Epithelial cell of proximal tubule (primary cell): ENCODE measurements at regions not wholly inside any gene's neighbourhood (a gene's known extent, or its start where the extent isn't known, plus 50 kb on each side); places are given as distances from the start of the nearest gene placed in this dataset.

Experiments
- DNase-seq: peaks from one replicate; pipeline ENCODE4 v3.0.0-alpha.2; 2011; ENCODE audit warnings: low read depth
- H3K4me3 ChIP-seq: 2 replicates; pipeline ENCODE4 v1.5.1; 2011; ENCODE audit warnings: low read depth, mild to moderate bottlenecking, low read length
- TF ChIP-seq, protein P1 (sequence below): conservative IDR thresholded peaks from 2 replicates; pipeline ENCODE4 v1.5.1; 2012; ENCODE audit warnings: low read depth, mild to moderate bottlenecking, low read length

DNA sequence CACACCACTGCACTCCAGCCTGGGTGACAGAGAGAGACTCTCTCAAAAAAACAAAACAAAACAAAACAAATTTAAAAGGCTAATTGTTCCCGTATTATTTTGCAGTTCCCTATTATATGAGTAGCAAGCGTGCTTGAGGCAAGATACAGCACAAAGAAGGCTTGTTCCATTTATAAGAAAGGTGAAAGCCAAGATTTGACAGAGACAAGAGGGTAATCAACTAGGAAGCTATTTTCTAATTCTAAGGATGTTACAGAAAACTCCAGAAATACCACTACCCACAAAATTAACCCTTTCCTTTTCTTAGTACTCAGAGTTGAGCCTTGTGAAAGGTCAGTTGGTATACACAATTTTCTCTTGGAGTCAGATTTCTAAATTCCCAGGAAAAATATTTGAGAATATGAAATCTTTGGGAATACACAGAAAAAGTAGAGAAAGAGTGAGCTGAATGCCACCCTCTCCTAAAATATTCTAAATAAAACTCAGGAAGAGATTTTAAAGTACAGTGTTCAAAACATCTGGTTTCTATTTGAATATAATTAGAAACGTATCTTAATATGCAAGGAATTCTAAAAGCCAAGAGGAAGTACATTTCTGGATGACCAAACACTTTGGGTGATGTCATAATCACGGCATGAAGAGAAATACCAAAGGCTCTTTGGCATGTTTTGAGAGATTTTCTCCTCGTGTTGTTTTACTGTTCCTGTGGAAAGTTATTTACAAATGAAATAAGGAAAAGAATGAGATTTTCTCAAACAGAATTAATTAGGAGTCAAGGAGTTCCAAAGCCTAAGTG is 63.0 kb upstream of the FLT1 start:
- peak; percentile 76 for DNase-seq
- TF ChIP-seq, protein P1, sequence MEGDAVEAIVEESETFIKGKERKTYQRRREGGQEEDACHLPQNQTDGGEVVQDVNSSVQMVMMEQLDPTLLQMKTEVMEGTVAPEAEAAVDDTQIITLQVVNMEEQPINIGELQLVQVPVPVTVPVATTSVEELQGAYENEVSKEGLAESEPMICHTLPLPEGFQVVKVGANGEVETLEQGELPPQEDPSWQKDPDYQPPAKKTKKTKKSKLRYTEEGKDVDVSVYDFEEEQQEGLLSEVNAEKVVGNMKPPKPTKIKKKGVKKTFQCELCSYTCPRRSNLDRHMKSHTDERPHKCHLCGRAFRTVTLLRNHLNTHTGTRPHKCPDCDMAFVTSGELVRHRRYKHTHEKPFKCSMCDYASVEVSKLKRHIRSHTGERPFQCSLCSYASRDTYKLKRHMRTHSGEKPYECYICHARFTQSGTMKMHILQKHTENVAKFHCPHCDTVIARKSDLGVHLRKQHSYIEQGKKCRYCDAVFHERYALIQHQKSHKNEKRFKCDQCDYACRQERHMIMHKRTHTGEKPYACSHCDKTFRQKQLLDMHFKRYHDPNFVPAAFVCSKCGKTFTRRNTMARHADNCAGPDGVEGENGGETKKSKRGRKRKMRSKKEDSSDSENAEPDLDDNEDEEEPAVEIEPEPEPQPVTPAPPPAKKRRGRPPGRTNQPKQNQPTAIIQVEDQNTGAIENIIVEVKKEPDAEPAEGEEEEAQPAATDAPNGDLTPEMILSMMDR: no peak
- no peak overlapping the region for H3K4me3 ChIP-seq

DNA sequence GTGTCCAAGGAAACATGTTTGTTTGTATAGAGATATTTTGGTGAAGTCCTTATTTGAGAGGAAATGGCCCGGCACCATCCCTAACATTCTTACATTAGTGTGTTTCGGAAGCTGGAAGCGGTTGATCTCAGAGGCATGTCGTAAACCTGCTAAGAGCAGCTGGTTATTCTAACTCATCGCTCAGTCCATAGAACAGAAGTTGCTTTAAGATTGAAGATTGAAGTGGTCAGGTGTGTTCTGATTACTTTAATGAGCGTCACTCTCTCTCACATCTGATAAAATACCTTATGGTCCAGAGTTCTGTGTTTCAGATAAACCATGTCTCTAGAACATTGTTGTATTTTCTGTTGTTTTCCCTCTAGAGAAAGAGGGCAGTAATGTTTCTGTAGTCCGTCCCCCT is 60.2 kb upstream of the FLT1 start:
- no peak for DNase-seq
- TF ChIP-seq, protein P1: no peak
- no peak overlapping the region for H3K4me3 ChIP-seq

DNA sequence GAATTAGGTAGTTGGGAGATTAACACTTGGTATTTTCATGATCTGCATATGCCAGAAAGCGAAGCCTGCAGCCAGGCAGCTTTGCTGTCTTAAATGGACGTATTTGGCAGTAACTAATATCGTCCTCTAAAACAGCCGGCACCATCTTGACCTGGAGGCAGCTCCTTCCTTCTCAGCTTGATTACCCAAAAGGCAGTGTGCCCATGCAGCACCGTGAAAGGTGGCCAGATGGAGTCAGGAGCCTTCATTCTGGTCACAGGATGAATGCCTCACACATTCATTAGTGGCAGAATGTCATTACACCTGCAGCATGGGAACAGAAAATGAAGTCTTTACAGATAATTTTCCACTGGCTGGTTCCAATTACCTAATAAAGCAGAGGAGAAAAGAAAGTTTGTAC is 59.0 kb upstream of the FLT1 start:
- TF ChIP-seq, protein P1: no peak
- no peak for DNase-seq
- H3K4me3 ChIP-seq: no peak overlapping the region

- H3K4me3 ChIP-seq: no peak overlapping the region
- no peak for DNase-seq
- TF ChIP-seq, protein P1: no peak
Observed at GRCh38 chr13:28552288-28552687, 57.4 kb upstream of the FLT1 start.

DNA sequence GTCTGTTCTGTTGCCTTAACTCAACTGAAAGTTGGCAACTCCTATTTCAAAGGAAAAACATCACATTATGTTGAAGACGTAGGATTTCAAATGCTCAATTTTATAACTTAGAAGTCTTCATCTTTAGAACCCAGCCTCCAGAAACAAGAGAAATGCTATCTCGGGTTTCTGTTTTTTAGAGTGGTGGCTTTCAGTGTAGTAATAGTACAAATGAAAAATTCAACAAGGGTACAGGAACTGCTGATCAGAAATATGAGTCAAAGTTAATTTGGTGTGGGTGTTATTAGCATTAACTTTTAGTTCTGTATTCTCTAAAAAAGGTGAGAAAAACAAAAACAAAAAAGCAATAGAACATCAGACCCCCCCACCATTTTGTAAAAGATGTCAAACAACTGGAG is 56.6 kb upstream of the FLT1 start:
- DNase-seq: no peak
- TF ChIP-seq, protein P1: no peak
- no peak overlapping the region for H3K4me3 ChIP-seq

DNA sequence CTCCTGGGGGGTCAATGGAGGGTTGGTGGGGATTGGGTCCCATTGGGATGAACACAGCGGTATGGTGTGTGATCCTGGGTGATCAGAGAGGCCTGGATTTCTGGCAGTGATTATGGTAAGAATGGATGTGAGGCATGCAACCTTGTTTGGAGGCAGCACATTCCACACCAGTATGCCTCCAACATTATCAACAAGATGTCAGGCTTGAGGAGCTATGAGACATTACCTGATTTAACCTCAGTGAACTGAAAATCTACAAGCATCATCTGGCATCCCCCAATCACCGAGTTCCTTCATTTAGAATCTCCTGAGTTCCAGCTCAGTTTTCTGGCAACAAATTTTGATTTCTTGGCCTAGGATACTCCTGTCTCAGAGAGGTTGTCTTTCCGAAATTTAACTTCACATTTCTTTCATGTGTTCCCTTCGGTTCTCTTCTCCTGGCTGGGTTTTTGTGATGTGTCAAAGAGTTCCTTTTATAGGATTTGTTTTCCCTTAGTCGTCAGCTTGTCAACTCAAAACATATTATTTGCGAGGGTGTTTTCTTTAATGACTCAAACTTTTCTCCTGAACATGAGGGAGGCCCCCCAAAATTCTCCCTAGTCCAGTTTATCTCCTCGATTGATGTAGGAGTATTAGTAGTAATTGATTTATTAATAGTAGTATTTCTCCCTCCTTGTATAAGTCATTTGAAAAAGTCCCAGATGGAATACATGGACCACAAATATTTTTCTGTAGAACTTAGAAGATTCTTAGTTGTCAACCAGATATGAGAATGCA is 56.0 kb upstream of the FLT1 start:
- H3K4me3 ChIP-seq: no peak overlapping the region
- DNase-seq: no peak
- TF ChIP-seq, protein P1: no peak
